ENCODE measurements at regions not wholly inside any gene's neighbourhood (a gene's known extent, or its start where the extent isn't known, plus 50 kb on each side); places are given as distances from the start of the nearest gene placed in this dataset.
"Not testable (repeated sequence)": the region's sequence is repeated elsewhere in the genome, so short reads cannot be mapped to it uniquely, and the experiment has no call there.

DNA sequence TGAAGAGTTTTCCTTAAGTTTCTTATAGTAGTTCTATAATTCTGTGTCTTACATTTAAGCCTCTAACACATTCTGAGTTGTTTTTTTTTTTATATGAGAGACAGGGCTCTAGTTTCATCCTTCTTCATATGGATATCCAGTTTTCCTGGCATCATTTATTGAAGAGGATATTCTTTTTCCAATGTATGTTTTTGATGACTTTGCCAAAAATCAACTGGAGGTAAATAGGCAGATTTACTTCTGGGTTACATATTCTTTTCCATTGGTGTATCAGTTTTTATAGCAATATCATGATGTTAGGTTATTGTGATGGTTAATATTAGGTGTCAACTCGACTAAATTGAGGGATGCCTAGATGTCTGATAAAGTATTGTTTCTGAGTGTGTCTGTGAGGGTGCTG lies 650.7 kb upstream of the GRID2 start:
- CTCF ChIA-PET, result no interaction called here
- POLR2A ChIA-PET, result no interaction called here
- H3K4me3 ChIP-seq (ENCODE audit: low read depth, low read length), result no peak overlapping the region
- no peak for DNase-seq (ENCODE audit: low read depth, low spot score)
- TF ChIP-seq CTCF (IDR thresholded peaks at IDR 0.05; ENCODE audit: insufficient read depth, low read length, missing control alignments), result no peak

DNA sequence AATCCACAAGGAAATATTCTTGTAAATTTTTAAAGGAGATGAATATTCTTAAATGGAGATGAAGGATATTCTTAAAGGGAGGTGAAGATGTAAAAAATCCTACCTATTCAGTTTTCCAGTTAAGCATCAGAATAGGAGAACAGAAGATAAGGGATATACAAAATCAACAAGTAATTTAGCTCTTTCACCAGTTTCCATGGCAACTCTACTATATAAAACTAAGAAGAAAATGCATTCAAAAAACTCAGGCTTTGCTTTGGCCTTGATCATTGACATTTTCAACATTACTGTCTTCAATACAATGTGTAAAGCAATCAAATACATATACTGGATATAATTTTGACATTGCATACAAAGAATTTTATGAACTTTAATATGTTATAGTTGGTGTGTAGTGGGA lies 622.7 kb upstream of the GRID2 start:
- TF ChIP-seq CTCF (IDR thresholded peaks at IDR 0.05; ENCODE audit: insufficient read depth, low read length, missing control alignments), result no peak
- POLR2A ChIA-PET, result no interaction called here

DNA sequence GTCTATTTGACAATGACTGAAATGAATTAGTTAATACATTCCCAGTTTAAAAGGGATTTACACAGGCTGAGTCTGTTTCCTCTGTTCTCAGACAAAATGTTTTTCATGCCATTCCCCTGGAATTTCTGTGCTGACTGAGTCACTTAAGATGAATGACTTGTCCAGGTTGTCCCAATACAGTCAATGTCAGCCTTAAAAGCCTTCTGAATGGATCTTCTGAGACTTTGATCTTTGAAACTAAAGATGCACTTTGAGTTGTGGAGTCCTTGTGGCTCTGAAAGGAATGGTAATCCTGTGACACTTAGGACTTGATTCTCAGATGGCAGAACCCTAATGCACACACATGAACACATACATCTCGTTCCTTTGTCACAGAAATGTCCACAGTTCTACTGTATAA lies 622.2 kb upstream of the GRID2 start:
- no peak overlapping the region for H3K4me3 ChIP-seq (ENCODE audit: low read depth, low read length)
- CTCF ChIA-PET, result no interaction called here
- DNase-seq (ENCODE audit: low read depth, low spot score), result no peak

More for the DNA sequence above, 622.7 kb upstream of the GRID2 start:
- H3K4me3 ChIP-seq (ENCODE audit: low read depth, low read length), result no peak overlapping the region
- CTCF ChIA-PET, result interaction anchor here (1.0 kb wide), 1 partner anchor 9 kb away, joined by 3 read pairs; no protein-coding TSS in a partner anchor
- DNase-seq (ENCODE audit: low read depth, low spot score), result no peak

DNA sequence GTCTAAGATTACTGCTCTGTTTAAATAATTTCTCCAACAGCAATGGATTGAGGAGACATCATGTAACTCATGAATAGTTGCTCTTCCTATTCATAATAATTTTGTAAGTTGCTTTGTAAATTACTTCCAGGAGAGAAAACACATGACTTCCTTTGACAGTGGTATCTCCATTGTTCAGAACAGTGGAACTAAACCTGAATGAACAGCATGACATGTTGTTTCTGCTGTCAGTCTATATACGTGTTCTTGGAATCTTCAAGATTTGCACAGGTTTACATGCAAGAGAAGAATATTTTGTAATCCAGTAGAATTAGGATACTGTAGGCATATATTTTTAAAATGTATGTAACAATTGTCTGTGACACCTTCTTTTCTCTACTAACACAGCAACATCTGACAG lies 618.8 kb upstream of the GRID2 start:
- POLR2A ChIA-PET, result no interaction called here
- CTCF ChIA-PET, result no interaction called here
- no peak for DNase-seq (ENCODE audit: low read depth, low spot score)
- H3K4me3 ChIP-seq (ENCODE audit: low read depth, low read length), result no peak overlapping the region
- no peak for TF ChIP-seq CTCF (IDR thresholded peaks at IDR 0.05; ENCODE audit: insufficient read depth, low read length, missing control alignments)

More for the DNA sequence above, 622.2 kb upstream of the GRID2 start:
- no peak for TF ChIP-seq CTCF (IDR thresholded peaks at IDR 0.05; ENCODE audit: insufficient read depth, low read length, missing control alignments)
- POLR2A ChIA-PET, result no interaction called here

- POLR2A ChIA-PET, result no interaction called here
- DNase-seq (ENCODE audit: low read depth, low spot score), result no peak
- CTCF ChIA-PET, result no interaction called here
- H3K4me3 ChIP-seq (ENCODE audit: low read depth, low read length), result no peak overlapping the region
- no peak for TF ChIP-seq CTCF (IDR thresholded peaks at IDR 0.05; ENCODE audit: insufficient read depth, low read length, missing control alignments)
Observed at GRCh38 chr4:91688413-91688812, 615.4 kb upstream of the GRID2 start.

DNA sequence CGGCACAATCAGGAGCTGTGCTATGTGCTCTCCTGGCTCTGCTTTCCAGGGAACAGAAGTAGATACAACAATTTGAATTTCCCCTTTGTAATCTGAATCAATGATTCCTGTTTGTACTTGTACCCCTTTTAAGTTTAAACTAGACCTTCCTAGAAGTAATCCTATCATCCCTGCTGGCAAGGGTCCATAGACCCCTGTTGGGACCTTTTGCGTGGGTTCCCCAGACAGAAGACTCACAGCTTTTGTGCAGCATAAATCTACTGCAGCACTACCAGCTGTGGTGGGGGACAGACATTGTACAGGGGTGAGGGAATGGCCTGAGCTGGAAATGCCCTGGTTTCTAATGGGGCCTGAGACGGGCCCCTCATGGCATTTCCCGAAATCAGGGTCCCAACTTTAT lies 604.1 kb upstream of the GRID2 start:
- H3K4me3 ChIP-seq (ENCODE audit: low read depth, low read length); CTCF ChIA-PET; POLR2A ChIA-PET; DNase-seq (ENCODE audit: low read depth, low spot score): not testable (repeated sequence)

DNA sequence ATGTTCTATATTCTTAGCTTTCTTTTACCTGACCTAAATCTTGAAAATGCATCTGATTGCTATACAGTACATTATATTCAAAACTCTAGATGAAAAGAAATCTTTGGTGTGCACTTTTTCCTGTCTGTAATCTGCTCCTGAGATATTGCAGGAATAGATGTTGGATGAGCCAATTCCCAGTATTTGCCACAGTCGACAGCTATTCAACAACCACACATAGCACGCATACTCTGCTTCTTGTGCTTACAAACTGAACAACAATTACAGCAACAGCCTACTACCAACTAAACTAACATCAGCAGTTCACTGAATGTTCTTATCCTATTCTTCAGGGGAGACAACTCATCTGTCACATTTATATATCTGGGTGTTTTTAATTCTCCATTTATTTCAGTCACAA lies 573.9 kb upstream of the GRID2 start:
- no peak for TF ChIP-seq CTCF (IDR thresholded peaks at IDR 0.05; ENCODE audit: insufficient read depth, low read length, missing control alignments)
- ChIA-PET POLR2A (no interaction called here), CTCF (no interaction called here)
- DNase-seq (ENCODE audit: low read depth, low spot score), result no peak
- H3K4me3 ChIP-seq (ENCODE audit: low read depth, low read length), result no peak overlapping the region
